Right lung (tissue), 2 donors: ENCODE measurements at regions not wholly inside any gene's neighbourhood (a gene's known extent, or its start where the extent isn't known, plus 50 kb on each side); places are given as distances from the start of the nearest gene placed in this dataset.

Source experiments
- DNase-seq, 2 donors: peaks; one replicate each; pipeline ENCODE4 v3.0.0-alpha.2; 2013

DNA sequence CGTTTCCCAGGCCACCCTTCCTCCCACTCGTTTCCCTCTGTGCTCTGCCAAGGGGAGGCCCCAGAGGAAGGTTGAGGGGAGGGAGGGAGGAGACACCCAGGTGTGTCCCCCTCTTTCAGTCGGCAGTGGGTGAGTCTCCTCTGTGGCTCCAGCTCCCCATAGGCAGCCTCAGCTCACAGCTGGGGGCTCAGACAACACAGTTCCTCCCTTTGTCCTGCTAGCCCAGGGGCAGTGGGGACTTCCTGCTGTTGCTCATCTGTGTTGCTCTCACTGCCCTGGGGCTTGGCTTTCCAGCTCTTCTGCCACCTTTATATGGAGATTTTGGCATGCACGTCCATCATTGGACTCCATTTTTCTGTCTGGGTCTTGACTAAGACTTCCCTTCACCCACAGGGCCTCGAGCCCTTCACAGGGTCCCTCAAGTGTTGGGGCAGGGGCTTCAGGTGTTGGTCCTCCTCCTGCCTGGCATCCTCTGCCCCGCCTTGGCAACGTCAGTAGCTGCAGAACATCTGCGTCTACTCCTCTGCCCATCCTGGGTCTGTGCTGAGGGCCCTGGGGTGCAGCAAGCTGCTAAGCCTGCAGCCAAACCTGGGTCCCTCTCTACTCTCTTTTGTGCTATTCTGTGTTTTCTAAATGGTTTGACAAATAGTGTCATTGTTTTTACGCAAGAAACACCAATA lies 190.6 kb upstream of the PMEPA1 start:
- DNase-seq: no peak

DNA sequence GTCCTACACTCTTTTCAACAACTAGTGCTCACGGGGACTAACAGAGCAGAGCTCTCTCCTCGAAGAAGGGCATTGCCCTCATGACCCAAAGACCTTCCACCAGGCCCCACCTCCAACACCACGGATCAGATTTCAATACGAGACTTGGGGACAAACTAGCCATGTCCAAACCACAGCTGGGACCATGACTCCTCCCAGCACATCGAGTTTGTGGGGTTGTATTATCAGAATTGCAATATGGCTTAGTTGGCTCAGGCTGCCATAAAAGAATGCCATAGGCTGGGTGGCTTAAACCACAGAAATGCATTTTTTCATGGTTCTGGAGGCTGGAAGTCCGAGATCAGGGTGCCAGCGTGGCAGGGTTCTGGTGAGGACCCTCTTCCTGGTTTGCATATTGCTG lies 189.7 kb upstream of the PMEPA1 start:
- no peak for DNase-seq

DNA sequence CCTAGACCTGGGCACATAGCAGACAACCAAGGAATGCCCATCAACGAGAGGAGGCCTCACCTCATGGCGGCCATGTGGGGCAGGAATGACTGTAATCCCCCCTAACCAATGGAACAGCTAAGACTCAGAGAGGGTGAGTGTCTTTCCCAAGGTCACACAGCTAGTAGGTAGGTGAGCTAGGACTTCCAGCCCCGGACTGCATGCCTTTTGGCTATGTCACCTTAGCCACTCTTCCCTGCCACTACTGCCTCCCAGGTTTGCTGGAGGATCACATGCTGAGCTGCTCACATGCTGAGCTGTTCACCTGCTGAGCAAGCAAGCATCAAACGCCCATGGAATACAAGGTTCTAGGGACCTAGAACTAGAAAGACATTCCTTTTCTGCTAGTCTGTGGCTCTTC lies 188.5 kb upstream of the PMEPA1 start:
- no peak for DNase-seq

DNA sequence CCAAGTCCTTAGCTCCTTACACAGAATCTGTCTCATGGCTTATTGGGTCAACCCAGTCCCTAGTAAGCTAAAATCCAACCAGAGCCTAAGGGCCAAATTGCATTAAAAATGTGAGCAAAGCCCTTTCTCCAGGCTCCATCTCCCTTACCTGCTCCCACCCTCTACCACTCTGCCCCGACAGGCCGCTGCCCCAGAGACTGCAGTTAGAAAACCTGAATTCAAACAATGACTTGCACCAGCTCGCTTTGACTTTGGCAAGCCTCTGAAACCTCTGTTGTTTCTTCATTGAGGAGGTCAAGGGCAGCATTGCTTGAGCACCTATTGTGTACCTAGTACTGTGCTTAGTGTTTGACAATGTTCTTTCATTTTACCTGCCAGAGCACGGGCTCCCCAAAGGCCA lies 188.1 kb upstream of the PMEPA1 start:
- no peak for DNase-seq

DNA sequence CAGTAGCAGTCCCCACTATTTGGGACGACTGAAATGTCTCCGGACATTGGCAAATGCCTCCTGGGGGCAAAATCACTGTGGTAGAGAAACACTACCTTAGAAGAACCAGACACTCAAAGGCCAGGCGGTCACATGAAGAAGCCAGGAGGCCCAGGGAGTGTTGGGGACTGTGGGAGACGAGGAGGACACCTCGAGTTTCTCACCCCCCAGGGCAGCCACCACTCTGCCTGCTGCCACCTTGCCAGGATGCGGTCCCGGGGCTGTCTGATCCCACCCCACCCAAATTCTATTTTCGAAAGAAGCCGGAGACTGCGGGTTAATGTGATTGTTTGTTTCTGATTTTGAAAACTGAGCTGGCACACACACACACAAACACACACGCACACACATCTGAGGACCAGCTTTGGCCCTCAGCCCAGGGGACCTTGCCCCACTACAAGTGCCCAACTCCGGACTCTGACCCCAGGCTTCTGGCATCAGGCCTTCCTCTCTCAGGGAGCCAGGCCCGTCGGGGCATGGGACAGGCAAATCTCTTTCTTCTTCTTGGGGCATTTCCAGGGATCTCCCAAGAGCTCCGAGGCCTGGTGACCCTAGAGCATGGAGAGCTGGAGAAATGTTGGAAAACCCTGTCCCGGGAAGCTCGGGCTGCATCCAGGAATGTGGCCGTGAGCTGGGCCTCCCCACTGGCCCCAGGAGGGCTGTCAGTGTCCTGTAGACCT lies 187.5 kb upstream of the PMEPA1 start:
- DNase-seq: no peak

DNA sequence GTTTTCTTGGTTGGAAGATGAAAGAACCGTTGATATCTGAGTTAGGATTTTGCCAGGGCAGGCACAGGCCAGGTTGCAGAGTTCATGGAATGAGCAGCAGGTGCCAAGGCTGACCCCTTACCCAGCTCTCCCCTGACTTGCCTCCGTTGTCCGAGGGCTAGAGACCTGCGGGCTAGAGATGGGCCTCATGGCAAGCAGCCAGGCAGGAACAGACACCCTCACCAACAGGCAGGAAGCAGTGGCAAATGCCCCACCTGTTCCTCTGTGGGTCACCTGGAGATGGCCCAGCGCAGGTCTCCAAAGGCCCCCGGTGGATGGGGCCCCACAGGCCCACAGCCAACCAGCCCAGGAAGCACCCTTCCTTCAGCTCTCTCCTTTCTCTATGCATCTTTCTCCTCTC lies 186.7 kb upstream of the PMEPA1 start:
- DNase-seq: no peak

DNA sequence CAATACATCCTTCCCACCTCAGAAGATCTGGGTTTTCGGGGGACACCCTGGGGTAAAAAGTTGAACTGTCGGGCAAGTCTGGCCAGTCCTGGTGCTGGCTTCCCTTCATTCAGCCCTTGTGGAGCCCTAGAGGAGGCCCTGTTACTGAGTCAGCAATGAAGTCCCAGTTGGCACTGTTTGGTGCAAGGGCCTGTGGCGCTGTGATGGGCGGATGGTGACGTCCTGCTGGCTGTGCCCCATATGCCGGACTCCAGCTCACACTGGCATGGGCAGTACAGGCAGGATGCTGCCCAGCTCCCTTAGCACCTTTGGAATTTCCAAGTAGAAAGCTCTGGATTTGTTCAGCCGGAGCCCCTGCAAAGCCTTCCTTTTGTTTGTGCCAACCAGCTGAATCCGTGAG lies 186.2 kb upstream of the PMEPA1 start:
- DNase-seq: no peak

DNA sequence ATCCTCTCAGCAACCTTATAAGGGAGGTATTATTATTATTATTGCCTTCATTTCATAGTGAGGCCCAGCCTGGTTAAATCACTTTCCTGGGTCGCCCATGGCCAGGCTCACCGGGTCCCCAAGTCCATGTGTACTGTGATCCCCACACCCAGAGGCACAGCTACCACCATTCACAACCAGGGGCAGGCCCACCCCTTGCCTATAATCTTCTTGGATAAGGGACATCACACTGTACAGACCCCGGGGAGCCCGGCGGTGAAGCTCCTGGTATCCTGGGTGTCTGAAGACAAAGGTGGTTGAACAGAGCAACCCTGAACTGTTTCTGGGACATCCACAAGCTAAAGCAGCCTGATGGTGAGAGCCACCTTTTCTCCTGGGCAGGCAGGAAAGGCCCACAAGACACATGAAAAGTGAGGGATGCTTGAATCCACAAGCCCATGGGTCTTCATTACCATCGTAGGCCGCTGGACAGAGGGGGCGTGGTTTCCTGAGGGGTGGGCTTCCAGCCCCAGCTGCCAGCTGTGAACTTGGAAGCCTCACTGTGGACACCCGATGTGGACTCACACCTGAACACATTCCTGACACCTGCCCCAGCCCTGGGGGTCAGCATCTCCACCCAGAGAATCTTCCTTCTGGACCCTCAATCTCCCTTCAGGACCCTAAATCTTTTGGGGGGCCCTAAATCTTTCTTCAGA lies 185.5 kb upstream of the PMEPA1 start:
- DNase-seq: no peak

DNA sequence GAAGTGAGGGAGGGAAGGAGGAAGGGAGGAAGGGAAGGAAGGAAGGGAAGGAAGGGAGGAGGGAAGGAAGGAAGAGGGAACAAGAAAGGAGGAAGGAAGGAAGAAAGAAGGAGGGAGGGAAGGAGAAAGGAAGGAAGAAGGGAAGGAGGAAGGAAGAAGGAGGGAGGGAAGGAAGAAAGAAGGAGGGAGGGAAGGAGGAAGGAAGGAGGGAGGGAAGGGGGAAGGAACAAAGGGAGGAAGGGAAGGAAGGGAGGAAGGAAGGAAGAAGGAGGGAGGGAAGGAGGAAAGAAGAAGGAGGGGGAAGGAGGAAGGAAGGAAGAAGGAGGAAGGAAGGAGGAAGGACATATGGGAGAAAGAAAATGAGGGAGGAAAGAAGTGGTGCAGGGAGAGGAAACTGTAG lies 184.7 kb upstream of the PMEPA1 start:
- DNase-seq: no peak

DNA sequence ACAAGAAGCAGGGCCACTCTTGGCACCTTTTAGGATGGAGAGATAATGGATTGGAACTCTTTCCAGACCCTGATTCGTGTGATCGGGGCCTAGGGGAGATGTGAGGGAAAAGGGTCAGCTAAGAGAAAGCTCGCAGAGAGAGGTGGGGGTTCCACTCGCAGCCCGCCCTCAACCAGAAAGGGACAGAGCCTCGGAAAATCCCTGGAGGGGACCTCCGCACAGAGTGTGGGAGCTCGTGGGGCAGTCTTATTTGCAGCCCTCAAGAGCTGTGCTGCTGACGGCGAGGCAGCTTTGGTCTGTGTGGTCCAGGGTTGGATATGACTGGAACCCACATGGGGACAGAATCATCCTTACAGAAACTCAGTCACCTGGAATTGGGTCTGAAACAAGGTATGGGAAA lies 184.3 kb upstream of the PMEPA1 start:
- no peak for DNase-seq

DNA sequence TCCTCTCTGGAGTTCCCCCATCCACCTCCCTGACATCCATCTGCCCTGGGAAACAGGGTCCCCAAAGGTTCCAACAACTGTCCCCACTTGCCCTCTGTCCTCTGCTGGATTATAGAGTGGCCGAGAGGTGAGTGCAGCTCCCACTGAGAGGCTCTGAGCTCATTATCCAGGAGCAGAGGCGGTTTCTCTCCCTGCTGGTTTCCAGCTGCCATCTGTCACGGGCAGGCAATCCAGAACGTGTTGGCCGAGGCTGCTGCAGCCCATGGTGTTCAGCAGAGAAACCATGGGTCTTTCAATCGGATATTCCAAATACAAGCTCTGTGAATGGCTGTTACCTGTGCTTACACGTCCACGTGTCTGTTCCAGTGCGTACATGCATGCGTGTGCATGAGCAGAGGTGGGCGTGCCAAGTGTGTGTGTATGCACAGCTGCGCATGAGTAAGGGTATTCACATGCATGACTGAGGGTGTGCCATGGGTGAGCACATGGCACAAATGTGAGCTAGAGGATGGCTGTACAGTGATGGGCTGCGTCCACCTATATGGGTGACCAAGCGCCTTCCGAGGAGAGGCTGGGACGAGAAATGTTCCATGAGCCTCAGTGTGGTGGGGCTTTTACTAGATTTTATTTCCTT lies 183.7 kb upstream of the PMEPA1 start:
- DNase-seq: peak; percentile 75 to 80

DNA sequence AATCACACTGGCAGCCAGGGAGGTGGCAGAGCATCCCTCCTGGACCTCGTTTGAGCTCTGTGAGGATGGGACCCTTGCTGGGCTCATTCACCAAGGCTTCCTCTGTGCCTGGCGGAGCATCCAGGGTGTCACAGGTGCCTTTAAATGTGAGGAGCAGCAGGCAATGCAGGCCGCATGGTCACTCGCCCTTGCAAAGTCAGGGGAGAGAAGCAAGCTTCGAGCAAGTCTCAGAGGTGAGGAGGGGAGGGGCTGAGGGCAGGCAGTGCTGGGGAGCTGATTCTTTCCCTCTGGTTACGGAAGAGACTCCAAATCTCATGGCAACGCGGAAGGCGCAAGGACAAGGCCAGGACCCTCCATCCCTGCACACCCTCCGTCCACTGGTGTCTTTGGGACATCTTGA lies 182.7 kb upstream of the PMEPA1 start:
- no peak for DNase-seq

DNA sequence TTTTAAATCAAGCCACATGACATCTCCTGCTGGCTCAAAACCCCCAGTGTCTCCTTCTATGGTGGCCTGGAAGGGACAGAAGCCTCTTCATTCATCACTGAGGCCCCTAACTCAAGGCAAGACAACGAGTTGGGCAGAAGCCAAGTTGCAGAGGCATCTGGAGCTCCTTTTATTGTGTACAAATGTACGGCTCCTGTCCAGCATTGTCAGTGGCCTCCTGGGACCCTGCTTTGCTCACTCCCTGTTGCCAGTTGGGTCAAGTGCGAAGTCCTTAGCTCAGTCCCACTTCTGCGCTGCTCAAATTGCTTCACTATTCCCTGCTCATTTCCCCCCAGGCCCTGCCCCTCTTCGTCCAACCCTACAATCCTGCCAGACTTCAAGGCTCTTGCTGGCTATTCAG lies 181.2 kb upstream of the PMEPA1 start:
- DNase-seq: no peak

DNA sequence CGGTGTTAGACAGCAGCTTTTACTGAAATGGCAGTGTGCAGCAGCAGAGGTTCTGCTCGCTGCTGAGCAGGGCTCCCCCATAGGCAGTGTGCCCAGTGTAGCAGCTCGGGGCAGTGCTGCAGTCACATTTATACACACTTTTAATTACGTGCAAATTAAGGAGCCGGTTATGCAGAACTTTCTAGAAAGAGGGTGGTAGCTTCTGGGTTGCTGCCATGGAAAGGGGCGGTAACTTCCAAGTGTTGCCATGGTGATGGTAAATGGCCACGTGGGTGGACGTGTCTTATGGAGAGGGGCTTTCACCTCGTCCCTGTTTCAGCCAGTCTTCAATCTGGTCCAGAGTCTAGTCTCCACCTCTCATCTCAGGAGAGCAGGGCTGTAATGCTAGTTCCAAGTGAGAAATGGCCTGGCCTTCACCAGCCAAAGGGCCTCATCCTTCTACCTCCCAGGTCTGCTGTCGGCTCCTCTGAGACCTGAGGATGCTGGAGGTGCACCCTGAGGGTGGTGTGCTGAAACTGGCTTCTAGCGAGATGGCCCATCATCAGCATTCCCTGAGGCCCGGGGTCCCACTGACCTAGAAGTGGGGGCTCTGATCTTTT lies 180.5 kb upstream of the PMEPA1 start:
- DNase-seq: no peak

DNA sequence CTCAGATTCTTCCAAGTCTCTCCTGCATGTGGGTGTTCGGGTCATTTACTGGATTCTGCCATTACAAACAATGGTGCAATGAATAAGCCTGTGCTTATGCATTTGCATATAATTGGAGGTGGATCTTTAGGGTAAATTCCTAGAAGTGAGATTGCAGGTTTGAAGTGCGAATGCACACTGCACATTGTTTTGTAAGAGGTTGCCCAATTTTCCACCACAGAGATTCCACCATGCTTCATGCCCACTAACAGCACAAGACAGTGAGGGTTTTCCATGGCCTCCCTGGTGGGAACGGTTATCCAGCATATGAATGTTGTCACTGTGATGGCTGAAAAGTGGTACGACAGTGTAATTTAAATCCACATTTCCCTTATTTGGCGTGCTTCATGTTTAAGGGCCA lies 178.8 kb upstream of the PMEPA1 start:
- DNase-seq: no peak

DNA sequence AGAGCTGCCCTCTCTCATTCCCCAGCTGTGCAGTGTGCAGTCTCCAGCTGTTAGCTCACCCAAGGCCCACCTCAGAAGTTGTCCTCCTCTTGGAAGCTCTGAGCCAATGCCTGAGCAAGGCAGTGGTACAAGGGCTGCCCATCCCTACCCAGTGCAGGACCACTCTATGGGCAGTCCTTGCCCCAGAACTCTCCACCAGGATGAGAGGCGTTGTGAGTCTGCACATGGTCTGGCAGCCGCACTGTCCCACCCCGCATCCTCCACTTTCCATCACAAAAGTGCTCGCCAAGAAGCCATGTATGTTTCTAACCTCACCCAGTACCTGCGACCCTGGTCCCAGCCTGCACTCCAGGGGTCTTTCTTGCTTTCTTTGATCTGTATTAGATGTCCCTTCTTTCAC lies 175.1 kb upstream of the PMEPA1 start:
- no peak for DNase-seq

DNA sequence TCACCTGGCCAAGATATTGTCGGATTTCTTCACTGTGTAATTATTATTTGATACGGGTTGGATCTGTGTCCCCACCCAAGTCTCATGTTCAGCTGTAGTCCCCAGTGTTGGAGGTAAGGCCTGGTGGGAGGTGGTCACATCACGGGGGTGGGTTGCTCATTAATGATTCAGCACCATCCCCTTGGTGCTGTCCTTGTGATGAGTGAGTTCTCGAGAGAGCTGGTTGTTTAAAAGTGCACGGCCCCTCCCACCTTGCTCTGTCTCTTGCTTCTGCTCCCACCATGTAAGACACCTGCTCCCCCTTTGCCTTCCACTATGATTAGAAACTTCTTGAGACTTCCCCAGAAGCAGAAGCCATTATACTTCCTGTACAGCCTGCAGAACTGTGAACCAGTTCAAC lies 173.9 kb upstream of the PMEPA1 start:
- no peak for DNase-seq

DNA sequence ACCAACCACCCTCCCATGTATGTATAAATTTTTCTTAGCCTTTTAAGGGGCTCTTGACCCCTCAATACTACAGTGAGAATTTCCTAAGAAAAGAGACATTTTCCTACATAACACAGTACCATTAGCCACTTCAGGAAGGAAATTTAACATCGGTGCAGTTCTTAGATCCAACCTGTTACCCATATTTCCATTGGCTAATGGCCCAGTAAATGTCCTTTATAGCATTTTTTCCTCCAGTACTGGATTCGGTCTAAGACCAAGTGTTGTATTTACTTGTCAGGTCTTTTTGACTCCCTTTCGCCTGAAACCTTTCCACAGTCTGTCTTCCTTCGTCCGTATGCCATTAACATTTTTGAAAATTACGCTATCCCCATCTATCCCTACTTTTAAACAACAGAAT lies 173.4 kb upstream of the PMEPA1 start:
- no peak for DNase-seq

DNA sequence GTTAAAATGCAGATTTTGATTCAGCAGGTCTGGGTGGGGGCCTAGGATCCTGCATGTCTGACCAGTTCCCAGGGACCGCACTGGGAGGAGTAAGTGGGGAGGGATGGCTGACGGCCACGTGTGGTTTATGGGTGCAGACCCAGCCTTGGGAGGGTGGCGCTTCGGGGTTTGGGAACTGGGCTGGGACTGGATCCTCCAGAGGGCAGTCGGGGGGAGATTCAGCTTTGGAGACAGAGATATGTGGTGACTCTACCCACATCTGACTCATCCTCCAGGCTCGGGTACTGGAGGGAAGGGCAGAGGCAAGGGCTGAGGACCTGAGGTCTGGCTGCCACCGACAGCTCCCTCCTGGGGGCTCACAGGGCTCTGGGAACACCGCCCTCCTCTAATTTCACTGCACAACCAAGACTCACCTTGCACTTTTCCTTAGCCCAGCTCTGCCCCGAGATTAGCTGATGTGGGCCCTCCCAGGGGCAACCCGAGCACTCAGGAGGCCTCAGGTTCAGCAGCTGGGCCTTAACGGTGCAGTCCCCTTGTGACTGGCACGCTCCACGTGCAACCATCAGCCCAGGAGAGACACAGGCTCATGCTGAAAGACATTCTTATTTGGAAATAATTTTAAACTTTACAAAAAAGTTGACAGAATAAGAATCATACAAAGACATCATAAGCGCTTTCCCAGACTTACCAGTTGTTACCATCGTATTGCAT lies 172.8 kb upstream of the PMEPA1 start:
- DNase-seq: no peak

DNA sequence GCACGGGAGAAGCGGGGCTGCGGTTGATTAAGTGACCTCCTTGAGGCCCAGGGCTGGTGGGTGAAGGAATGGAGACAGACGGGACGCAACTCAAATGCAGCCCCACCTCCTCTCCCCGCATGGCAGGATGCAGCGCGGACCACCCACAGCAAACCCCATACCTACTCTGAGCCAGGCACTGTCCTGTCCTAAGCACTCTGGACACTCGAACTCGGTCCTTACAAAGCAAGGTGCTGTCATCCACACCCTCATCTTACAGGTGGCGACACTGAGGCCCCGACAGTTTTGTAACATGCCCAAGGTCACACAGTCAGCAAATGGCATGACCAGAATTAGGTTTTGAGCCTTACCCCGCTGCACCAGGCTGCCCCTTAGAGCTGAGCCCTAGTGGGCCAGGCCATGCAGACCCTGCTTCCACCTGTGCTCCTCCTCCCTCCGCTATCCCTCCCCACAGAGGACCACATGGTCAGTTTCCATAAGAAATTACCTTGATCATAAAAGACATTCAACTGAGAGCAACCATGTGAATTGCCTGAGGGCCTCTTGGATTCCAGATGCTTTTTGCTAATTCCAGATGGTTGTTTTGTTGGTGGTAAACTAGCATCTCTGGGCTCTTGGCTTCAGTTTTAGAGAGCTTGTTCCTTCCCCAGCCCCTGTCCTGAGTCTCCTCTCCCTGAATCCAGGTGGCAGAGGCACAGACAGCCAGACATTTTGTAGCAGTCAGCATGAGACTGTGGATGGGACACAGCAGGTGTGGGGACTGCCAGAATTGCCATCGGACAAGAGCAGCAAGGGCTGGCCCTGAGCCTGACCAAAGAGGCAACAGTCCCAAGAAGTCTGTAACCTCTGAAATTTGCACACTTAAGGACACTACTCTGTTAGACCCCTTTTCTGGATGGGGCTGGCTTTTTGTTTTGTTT lies 171.9 kb upstream of the PMEPA1 start:
- no peak for DNase-seq

DNA sequence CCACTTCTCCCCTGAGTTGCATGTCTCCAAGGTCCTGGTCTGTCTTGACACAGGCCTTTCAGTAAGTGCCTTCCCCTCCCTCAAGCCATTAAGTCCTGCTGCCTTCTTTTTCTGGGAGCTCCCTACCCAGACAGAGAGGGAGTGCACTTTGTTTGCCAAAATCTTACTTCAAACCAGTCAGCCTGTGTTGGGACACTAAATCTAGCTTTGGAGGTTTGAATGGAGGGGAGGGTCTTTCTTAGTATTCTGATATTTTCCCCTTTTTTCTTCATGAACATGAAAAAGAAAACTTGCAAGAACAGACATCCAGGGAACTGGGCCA lies 170.7 kb upstream of the PMEPA1 start:
- no peak for DNase-seq
